Testis (tissue), 2 donors: ENCODE measurements at regions not wholly inside any gene's neighbourhood (a gene's known extent, or its start where the extent isn't known, plus 50 kb on each side); places are given as distances from the start of the nearest gene placed in this dataset.

Experiments
- CTCF ChIP-seq, 3 experiments: fragments of 450-650 bp in 2 of 3; fragments of 200-600 bp in 1 of 3; sonication (generic) in 1 of 3; IDR thresholded peaks; one replicate each; pipeline ENCODE4 v1.5.1; 2016 to 2019; ENCODE audit warnings: antibody characterized with exemption in 3 of 3, mild to moderate bottlenecking in 2 of 3, moderate library complexity in 1 of 3
- POLR2A ChIP-seq: fragments of 450-650 bp; IDR thresholded peaks from one replicate; pipeline ENCODE4 v1.6.1; 2017; ENCODE audit warnings: antibody characterized with exemption, mild to moderate bottlenecking, moderate library complexity

- TF ChIP-seq CTCF (IDR thresholded peaks at IDR 0.05) (no peak), POLR2A (no peak)
Observed at GRCh38 chr4:189765736-189766135, 174.9 kb upstream of the FRG1 start.
